NB4 (cell line): ENCODE measurements at regions not wholly inside any gene's neighbourhood (a gene's known extent, or its start where the extent isn't known, plus 50 kb on each side); places are given as distances from the start of the nearest gene placed in this dataset.

ENCODE experiments used
- DNase-seq: peaks from one replicate; pipeline ENCODE4 v3.0.0; 2010; ENCODE audit warnings: low read depth
- H3K4me3 ChIP-seq: one replicate; pipeline ENCODE4 v1.5.1; 2011; ENCODE audit warnings: mild to moderate bottlenecking, low read depth, low read length, moderate library complexity
- CTCF ChIP-seq: IDR thresholded peaks from one replicate; pipeline ENCODE4 v1.5.1; 2012; ENCODE audit warnings: low read depth, low read length
- MAX ChIP-seq: IDR thresholded peaks from 2 replicates; pipeline ENCODE4 v1.6.1; 2011; ENCODE audit warnings: low read depth, low read length
- MYC ChIP-seq: IDR thresholded peaks from 2 replicates; pipeline ENCODE4 v1.6.1; 2011; ENCODE audit warnings: low read depth, low read length
- POLR2A ChIP-seq: IDR thresholded peaks from 2 replicates; pipeline ENCODE4 v1.6.1; 2011; ENCODE audit warnings: mild to moderate bottlenecking; ENCODE audit not compliant: insufficient read length; ENCODE audit errors: extremely low read depth

GRCh38 chr4:124486423-124486822, 226.1 kb downstream of the ANKRD50 start:
- TF ChIP-seq MYC = no peak
- DNase-seq = no peak
- H3K4me3 ChIP-seq = no peak overlapping the region

GRCh38 chr4:124487651-124488050, 224.9 kb downstream of the ANKRD50 start:
- no peak for DNase-seq
- H3K4me3 ChIP-seq = no peak overlapping the region
- TF ChIP-seq CTCF (no peak), MYC (no peak), MAX (no peak), POLR2A (no peak)

GRCh38 chr4:124491361-124492145, 221.0 kb downstream of the ANKRD50 start:
- TF ChIP-seq MYC = no peak
- H3K4me3 ChIP-seq = no peak overlapping the region
- no peak for DNase-seq

- no peak overlapping the region for H3K4me3 ChIP-seq
- no peak for TF ChIP-seq MYC
- DNase-seq = no peak
Observed at GRCh38 chr4:124499261-124499660, 213.3 kb downstream of the ANKRD50 start.

- no peak overlapping the region for H3K4me3 ChIP-seq
- DNase-seq = no peak
- TF ChIP-seq MYC (no peak), CTCF (no peak), MAX (no peak), POLR2A (no peak)
Observed at GRCh38 chr4:124501576-124501975, 211.0 kb downstream of the ANKRD50 start.

- H3K4me3 ChIP-seq = no peak overlapping the region
- no peak for DNase-seq
- TF ChIP-seq MAX = no peak
- no peak for TF ChIP-seq POLR2A
- no peak for TF ChIP-seq CTCF
- TF ChIP-seq MYC = no peak
Observed at GRCh38 chr4:124504431-124504830, 208.1 kb downstream of the ANKRD50 start.

- no peak overlapping the region for H3K4me3 ChIP-seq
- TF ChIP-seq POLR2A (no peak), MYC (no peak), CTCF (no peak), MAX (no peak)
- DNase-seq = no peak
Observed at GRCh38 chr4:124505211-124505610, 207.3 kb downstream of the ANKRD50 start.
